Activated T-helper 1 cell treated with anti-CD3 and anti-CD28 coated beads, Interleukin-12 subunit alpha, Interleukin-12 subunit beta, Interleukin-2, Interleukin-4 antibody, amounts not matched to agents 30 ng/mL and 10 ng/mL and 1 ng/mL, durations not matched to agents 14 hours and 24 hours and 36 hours (primary cell): ENCODE measurements at regions not wholly inside any gene's neighbourhood (a gene's known extent, or its start where the extent isn't known, plus 50 kb on each side); places are given as distances from the start of the nearest gene placed in this dataset.

Experiments
- DNase-seq: peaks from one replicate; pipeline ENCODE4 v3.0.0; 2021; ENCODE audit warnings: low spot score
- H3K27ac Mint-ChIP-seq: one replicate; pipeline ENCODE4 v1.8.0; 2021; ENCODE audit warnings: mild to moderate bottlenecking, mixed read lengths
- H3K27me3 Mint-ChIP-seq: one replicate; pipeline ENCODE4 v1.8.0; 2022; ENCODE audit warnings: mild to moderate bottlenecking, moderate library complexity, mixed read lengths; ENCODE audit not compliant: insufficient read depth
- H3K36me3 Mint-ChIP-seq: one replicate; pipeline ENCODE4 v1.8.0; 2021; ENCODE audit warnings: low read depth, mixed read lengths
- H3K4me1 Mint-ChIP-seq: one replicate; pipeline ENCODE4 v1.8.0; 2021; ENCODE audit warnings: low read depth, mixed read lengths
- H3K4me3 Mint-ChIP-seq: one replicate; pipeline ENCODE4 v1.8.0; 2021; ENCODE audit warnings: mild to moderate bottlenecking, moderate library complexity, mixed read lengths
- H3K9me3 Mint-ChIP-seq: one replicate; pipeline ENCODE4 v1.8.0; 2021; ENCODE audit warnings: mixed read lengths
- intact Hi-C: fragments of 100-400 bp; cut with micrococcal nuclease; formaldehyde crosslinking; loops from one replicate; pipeline ENCODE4 v1.15.1; 2024

DNA sequence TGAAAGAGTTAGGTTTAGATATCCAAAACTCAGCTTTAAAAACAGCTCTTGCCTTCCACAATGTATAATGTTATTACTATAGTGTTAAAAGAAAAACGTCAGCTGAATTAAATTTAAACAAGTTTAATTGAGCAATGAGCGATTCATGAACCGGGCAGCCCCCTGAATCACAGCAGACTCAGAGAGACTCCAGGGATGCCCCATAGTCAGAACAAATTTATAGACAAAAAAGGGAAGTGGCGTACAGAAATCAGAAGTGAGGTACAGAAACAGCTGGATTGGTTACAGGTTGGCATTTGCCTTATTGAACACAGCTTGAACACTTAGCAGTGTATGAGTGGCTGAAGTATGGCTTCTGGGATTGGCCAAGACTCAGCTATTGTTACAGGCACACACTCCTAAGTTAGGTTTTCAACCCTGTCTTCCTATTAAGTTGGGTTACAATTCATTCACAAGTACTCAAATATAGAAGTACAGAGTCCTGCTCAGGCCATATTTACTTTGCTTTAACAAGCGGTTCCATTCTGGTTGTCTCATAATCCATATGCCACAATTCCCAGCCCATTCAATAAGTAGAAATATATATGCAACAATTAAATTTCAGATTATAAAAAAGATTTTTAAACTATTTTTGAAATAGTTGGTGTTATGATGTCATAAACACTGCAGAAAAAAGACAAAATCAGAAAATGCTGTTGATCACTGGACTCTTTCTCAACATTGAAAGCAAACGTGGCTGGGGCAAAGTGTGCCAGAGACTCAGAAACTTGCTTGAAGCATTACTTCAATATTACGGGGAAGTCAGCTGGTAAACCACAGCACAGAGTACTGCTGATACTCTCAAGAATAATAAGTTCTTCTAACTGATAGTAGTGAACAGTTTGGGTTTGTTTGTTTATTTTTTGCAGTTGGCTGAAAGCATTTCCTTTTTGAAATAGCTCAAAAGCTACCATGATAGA lies 459.7 kb downstream of the RAB28 start:
- Mint-ChIP-seq H3K27ac (no peak overlapping the region), H3K9me3 (peaks cover 17% of the 10 kb centered on the region), H3K36me3 (no peaks in the 10 kb centered on the region), H3K4me3 (no peak overlapping the region), H3K27me3 (no peaks in the 10 kb centered on the region), H3K4me1 (no peaks in the 10 kb centered on the region)
- no peak for DNase-seq
- intact Hi-C loops: no loop called here

DNA sequence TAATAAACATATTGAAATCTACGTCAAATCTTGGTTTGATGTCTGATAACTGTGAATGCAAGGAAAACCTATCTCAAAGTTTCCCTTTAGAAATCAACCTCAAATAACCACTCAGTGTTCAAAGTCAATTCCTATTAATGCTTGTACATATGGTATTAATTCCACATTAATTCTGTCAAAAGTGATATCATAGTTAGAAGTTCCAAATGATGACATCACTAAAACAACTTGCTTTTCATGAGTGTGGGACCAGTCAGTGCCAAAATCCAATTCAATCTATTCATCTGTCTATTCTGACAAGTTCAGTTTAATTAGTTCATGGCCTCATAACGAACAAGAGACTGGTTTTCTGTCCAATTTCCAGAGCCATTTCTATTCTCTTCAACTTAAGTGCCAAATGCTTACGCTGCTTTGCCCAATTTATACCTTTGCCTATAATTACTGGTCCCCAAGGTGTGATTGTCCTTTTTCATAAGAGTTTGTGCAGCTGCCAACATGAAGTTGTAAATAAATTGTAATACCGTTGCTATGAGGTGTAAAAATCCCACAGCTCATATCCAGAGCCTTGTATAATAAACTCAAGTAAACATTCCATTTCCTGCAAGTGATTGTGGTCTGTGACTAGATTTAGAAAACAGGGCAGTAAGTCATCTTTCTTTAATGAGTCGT lies 476.2 kb downstream of the RAB28 start:
- Mint-ChIP-seq H3K9me3 (no peaks in the 10 kb centered on the region), H3K4me3 (no peak overlapping the region), H3K27ac (no peak overlapping the region), H3K27me3 (no peaks in the 10 kb centered on the region), H3K36me3 (no peaks in the 10 kb centered on the region), H3K4me1 (no peaks in the 10 kb centered on the region)
- intact Hi-C loops: no loop called here
- no peak for DNase-seq

DNA sequence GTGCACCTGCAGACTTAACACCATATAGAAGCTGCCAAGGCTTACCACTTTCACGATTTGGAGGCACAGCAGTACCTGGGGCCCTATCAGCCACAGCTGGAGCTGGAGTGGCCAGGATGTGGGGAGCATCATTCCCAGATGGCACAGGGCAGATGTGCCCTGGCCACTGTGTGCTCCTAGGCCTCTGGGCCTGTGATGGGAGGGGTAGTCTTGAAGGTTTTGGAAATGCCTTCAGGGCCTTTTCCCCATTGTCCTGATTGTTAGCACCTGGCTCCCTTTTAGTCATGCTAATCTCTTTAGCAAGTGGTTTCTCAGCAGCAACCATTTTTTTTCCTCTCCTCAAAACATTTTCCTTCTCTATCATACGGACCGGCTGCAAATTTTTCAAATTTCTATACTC lies 490.2 kb downstream of the RAB28 start:
- H3K27me3 Mint-ChIP-seq: no peaks in the 10 kb centered on the region
- intact Hi-C loops: no loop called here
- H3K27ac Mint-ChIP-seq: no peak overlapping the region

GRCh38 chr4:12987284-12987683 lies 496.9 kb downstream of the RAB28 start:
- intact Hi-C loops: no loop called here
- Mint-ChIP-seq H3K36me3 (no peaks in the 10 kb centered on the region), H3K4me3 (no peak overlapping the region), H3K4me1 (no peaks in the 10 kb centered on the region), H3K27me3 (peaks cover 3% of the 10 kb centered on the region), H3K9me3 (peaks cover 26% of the 10 kb centered on the region), H3K27ac (no peak overlapping the region)
- DNase-seq: no peak

More for the DNA sequence above, 490.2 kb downstream of the RAB28 start:
- no peaks in the 10 kb centered on the region for H3K4me1 Mint-ChIP-seq
- H3K36me3 Mint-ChIP-seq: no peaks in the 10 kb centered on the region
- DNase-seq: no peak
- no peak overlapping the region for H3K4me3 Mint-ChIP-seq
- peaks cover 13% of the 10 kb centered on the region for H3K9me3 Mint-ChIP-seq

DNA sequence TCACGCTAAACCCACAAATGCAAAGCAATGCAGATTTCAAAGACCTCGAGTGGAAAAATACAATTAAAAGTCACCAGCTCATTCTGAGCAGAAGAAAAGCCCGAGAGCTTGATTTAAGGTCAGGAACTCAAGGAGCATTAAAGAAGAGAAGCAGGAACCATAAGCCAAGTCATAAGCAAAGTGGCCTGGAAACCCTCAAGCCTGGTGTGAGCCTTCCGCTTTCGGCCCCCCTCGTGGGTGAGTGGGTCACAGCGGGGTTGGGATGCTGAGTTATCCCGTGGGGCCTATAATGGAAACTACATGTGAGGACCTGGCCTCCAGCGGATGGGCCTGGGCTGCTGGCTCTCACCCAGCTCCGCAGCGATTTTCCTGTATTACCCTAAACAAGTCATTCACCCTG lies 504.3 kb downstream of the RAB28 start:
- Mint-ChIP-seq H3K27ac (no peak overlapping the region), H3K36me3 (no peaks in the 10 kb centered on the region), H3K4me3 (no peak overlapping the region)

DNA sequence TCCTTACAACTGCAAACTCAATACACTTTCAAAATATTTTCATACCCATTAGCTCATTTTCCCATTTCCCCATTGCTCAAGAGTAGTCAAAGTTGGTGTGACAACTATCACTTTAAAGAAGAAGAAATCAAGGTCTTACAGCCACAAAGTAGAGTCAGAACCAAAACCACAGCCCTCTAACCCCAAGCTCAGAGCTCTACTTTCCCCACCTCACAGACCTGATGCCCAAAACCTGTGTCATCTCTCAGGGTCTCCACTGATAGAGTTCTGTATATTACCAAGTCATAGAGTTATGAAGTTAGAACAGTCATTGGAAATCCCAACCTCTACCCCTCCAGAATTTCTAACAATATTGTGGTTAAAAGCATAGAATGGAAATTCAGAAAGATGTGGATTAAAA lies 505.8 kb downstream of the RAB28 start:
- Mint-ChIP-seq H3K36me3 (no peaks in the 10 kb centered on the region), H3K27me3 (no peaks in the 10 kb centered on the region), H3K4me3 (no peak overlapping the region), H3K27ac (no peak overlapping the region), H3K4me1 (no peaks in the 10 kb centered on the region), H3K9me3 (peaks cover 22% of the 10 kb centered on the region)
- intact Hi-C loops: no loop called here
- DNase-seq: no peak

More for the DNA sequence above, 504.3 kb downstream of the RAB28 start:
- no peak for DNase-seq
- peaks cover 25% of the 10 kb centered on the region for H3K9me3 Mint-ChIP-seq
- no peaks in the 10 kb centered on the region for H3K4me1 Mint-ChIP-seq
- H3K27me3 Mint-ChIP-seq: no peaks in the 10 kb centered on the region
- intact Hi-C loops: no loop called here

GRCh38 chr4:12975511-12975910 lies 508.6 kb downstream of the RAB28 start:
- Mint-ChIP-seq H3K27me3 (no peaks in the 10 kb centered on the region), H3K36me3 (no peaks in the 10 kb centered on the region), H3K9me3 (peaks cover 8% of the 10 kb centered on the region), H3K4me3 (no peak overlapping the region), H3K4me1 (no peaks in the 10 kb centered on the region), H3K27ac (no peak overlapping the region)
- intact Hi-C loops: no loop called here
- DNase-seq: no peak

DNA sequence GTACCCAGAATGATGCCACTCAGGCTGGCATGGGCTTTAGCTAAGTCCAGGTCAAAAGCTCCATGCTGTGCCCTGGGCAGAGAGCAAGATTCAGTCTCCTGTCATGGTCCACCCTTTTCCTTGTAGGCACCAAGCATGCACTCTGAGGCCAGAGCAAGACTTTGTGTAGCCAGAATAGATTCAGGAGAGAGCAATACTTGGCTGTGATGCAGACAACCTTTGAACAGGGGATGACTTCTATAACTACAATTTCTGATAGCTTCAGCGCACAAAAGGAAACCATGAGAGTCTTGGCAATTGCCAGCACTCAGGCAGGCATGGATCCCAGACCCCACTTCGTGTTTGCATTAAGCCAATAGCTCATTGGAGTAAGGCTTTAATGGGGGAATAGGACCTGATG lies 510.6 kb downstream of the RAB28 start:
- H3K36me3 Mint-ChIP-seq: no peaks in the 10 kb centered on the region
- intact Hi-C loops: no loop called here
- H3K27me3 Mint-ChIP-seq: no peaks in the 10 kb centered on the region
- peaks cover 8% of the 10 kb centered on the region for H3K9me3 Mint-ChIP-seq
- H3K27ac Mint-ChIP-seq: no peak overlapping the region
- no peaks in the 10 kb centered on the region for H3K4me1 Mint-ChIP-seq
- no peak for DNase-seq
- no peak overlapping the region for H3K4me3 Mint-ChIP-seq

GRCh38 chr4:12968345-12968744 lies 515.8 kb downstream of the RAB28 start:
- peaks cover 3% of the 10 kb centered on the region for H3K9me3 Mint-ChIP-seq

GRCh38 chr4:12966726-12967125 lies 517.4 kb downstream of the RAB28 start:
- Mint-ChIP-seq H3K4me1 (no peaks in the 10 kb centered on the region), H3K4me3 (no peak overlapping the region), H3K36me3 (no peaks in the 10 kb centered on the region), H3K27me3 (no peaks in the 10 kb centered on the region), H3K27ac (no peak overlapping the region), H3K9me3 (peaks cover 3% of the 10 kb centered on the region)
- intact Hi-C loops: no loop called here
- DNase-seq: no peak

More at GRCh38 chr4:12968345-12968744, 515.8 kb downstream of the RAB28 start:
- Mint-ChIP-seq H3K36me3 (no peaks in the 10 kb centered on the region), H3K27me3 (no peaks in the 10 kb centered on the region), H3K4me3 (no peak overlapping the region), H3K27ac (no peak overlapping the region), H3K4me1 (no peaks in the 10 kb centered on the region)
- DNase-seq: no peak
- intact Hi-C loops: no loop called here

GRCh38 chr4:12965334-12965733 lies 518.8 kb downstream of the RAB28 start:
- Mint-ChIP-seq H3K9me3 (peaks cover 3% of the 10 kb centered on the region), H3K4me1 (no peaks in the 10 kb centered on the region), H3K27me3 (no peaks in the 10 kb centered on the region), H3K27ac (no peak overlapping the region), H3K4me3 (no peak overlapping the region), H3K36me3 (no peaks in the 10 kb centered on the region)
- DNase-seq: no peak
- intact Hi-C loops: no loop called here

- Mint-ChIP-seq H3K27ac (no peak overlapping the region), H3K27me3 (no peaks in the 10 kb centered on the region), H3K9me3 (peaks cover 3% of the 10 kb centered on the region), H3K4me1 (no peaks in the 10 kb centered on the region), H3K36me3 (no peaks in the 10 kb centered on the region), H3K4me3 (no peak overlapping the region)
- intact Hi-C loops: no loop called here
- no peak for DNase-seq
These were observed 520.2 kb downstream of the RAB28 start for GRCh38 chr4:12963912-12964311.

GRCh38 chr4:12963291-12963690 lies 520.8 kb downstream of the RAB28 start:
- Mint-ChIP-seq H3K36me3 (no peaks in the 10 kb centered on the region), H3K4me3 (no peak overlapping the region), H3K27ac (no peak overlapping the region), H3K9me3 (peaks cover 3% of the 10 kb centered on the region), H3K27me3 (no peaks in the 10 kb centered on the region), H3K4me1 (no peaks in the 10 kb centered on the region)
- no peak for DNase-seq
- intact Hi-C loops: no loop called here
